Vagina (tissue), 2 donors: ENCODE measurements at regions not wholly inside any gene's neighbourhood (a gene's known extent, or its start where the extent isn't known, plus 50 kb on each side); places are given as distances from the start of the nearest gene placed in this dataset.

ENCODE experiments used
- DNase-seq, 2 donors: peaks; one replicate each; pipeline ENCODE4 v3.0.0-alpha.2; 2017; ENCODE audit errors: extremely low spot score in 2 of 2
- H3K27ac ChIP-seq: fragments of 200-600 bp; sonication (generic); one replicate; pipeline ENCODE4 v1.5.1; 2019
- H3K27me3 ChIP-seq: fragments of 200-600 bp; sonication (generic); one replicate; pipeline ENCODE4 v1.5.1; 2019
- H3K36me3 ChIP-seq, 2 donors: fragments of 200-600 bp; sonication (generic); one replicate each; pipeline ENCODE4 v1.5.1; 2017 to 2019
- H3K4me1 ChIP-seq: fragments of 200-600 bp; sonication (generic); one replicate; pipeline ENCODE4 v1.5.1; 2019
- H3K4me3 ChIP-seq, 2 donors: fragments of 200-600 bp; sonication (generic); 1 replicate in 1 of 2; 2 replicates in 1 of 2; pipeline ENCODE4 v1.5.1; 2016 to 2019
- H3K9me3 ChIP-seq: fragments of 200-600 bp; sonication (generic); one replicate; pipeline ENCODE4 v1.5.1; 2019
- CTCF ChIP-seq, 3 experiments: fragments of 450-650 bp in 2 of 3; fragments of 200-600 bp in 1 of 3; sonication (generic) in 1 of 3; IDR thresholded peaks; one replicate each; pipeline ENCODE4 v1.5.1; 2017 to 2019; ENCODE audit warnings: antibody characterized with exemption in 3 of 3, mild to moderate bottlenecking in 2 of 3, moderate library complexity in 2 of 3
- POLR2A ChIP-seq, 2 donors: fragments of 450-650 bp; IDR thresholded peaks; one replicate each; pipeline ENCODE4 v1.6.1; 2017; ENCODE audit warnings: antibody characterized with exemption in 2 of 2, mild to moderate bottlenecking in 2 of 2, moderate library complexity in 2 of 2
- POLR2AphosphoS5 ChIP-seq, 2 donors: sonication (generic); formaldehyde crosslinking; IDR thresholded peaks; one replicate each; pipeline ENCODE4 v1.9.0; 2017; ENCODE audit warnings: antibody characterized with exemption in 2 of 2, mild to moderate bottlenecking in 2 of 2, low read depth in 1 of 2; ENCODE audit not compliant: insufficient read depth in 1 of 2
- intact Hi-C: fragments of 100-400 bp; cut with DNase I; formaldehyde crosslinking; loops from one replicate; pipeline ENCODE4 v1.15.1; 2023

DNA sequence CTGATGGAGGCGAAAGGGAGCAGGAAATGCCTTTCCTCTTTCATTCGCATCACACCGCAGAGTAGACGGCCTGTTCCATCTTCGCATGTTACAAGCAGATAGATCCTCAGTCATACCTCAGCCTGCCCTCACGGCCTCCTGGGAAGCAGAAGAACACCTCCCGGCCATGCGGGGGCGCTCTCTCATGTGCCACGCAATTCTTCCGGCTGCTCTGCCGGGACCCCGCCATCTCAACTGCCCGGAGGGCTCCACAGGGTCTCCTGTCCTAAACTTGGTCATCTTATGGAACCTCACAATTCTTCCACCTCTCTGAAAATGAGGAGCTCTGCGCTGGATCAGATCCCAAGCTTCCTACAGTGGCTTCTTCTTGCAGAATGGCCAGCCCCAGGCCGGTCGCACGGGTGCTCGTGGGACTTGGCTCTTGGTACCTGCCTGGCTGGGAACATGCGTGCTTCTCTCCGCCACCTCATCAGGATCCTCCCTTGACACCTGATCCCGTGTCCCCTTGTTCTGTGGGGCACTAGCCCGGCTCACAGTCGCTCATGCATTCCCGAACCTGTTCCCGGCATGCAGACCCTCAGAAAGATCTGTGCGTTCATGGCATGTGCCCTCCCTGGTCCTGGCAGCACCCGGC, 262.8 kb upstream of the SHH start:
- H3K4me1 ChIP-seq: no peaks in the 10 kb centered on the region
- no peaks in the 10 kb centered on the region for H3K36me3 ChIP-seq
- DNase-seq: no peak
- TF ChIP-seq POLR2AphosphoS5 (IDR thresholded peaks at IDR 0.05; ENCODE audit: insufficient read depth in 1 of 2, low read depth in 1 of 2) (no peak), POLR2A (IDR thresholded peaks at IDR 0.05) (no peak), CTCF (IDR thresholded peaks at IDR 0.05) (no peak)
- H3K9me3 ChIP-seq: no peaks in the 10 kb centered on the region
- no peaks in the 10 kb centered on the region for H3K27me3 ChIP-seq
- H3K4me3 ChIP-seq: no peak overlapping the region
- intact Hi-C loops: no loop called here
- H3K27ac ChIP-seq: no peak overlapping the region

GRCh38 chr7:156074084-156074483, 261.8 kb upstream of the SHH start:
- TF ChIP-seq POLR2AphosphoS5 (IDR thresholded peaks at IDR 0.05; ENCODE audit: insufficient read depth in 1 of 2, low read depth in 1 of 2) (no peak), CTCF (IDR thresholded peaks at IDR 0.05) (no peak), POLR2A (IDR thresholded peaks at IDR 0.05) (no peak)
- no peak overlapping the region for H3K4me3 ChIP-seq
- no peaks in the 10 kb centered on the region for H3K27me3 ChIP-seq
- no peak for DNase-seq
- intact Hi-C loops: no loop called here
- H3K4me1 ChIP-seq: no peaks in the 10 kb centered on the region
- no peaks in the 10 kb centered on the region for H3K9me3 ChIP-seq
- no peaks in the 10 kb centered on the region for H3K36me3 ChIP-seq
- H3K27ac ChIP-seq: no peak overlapping the region

DNA sequence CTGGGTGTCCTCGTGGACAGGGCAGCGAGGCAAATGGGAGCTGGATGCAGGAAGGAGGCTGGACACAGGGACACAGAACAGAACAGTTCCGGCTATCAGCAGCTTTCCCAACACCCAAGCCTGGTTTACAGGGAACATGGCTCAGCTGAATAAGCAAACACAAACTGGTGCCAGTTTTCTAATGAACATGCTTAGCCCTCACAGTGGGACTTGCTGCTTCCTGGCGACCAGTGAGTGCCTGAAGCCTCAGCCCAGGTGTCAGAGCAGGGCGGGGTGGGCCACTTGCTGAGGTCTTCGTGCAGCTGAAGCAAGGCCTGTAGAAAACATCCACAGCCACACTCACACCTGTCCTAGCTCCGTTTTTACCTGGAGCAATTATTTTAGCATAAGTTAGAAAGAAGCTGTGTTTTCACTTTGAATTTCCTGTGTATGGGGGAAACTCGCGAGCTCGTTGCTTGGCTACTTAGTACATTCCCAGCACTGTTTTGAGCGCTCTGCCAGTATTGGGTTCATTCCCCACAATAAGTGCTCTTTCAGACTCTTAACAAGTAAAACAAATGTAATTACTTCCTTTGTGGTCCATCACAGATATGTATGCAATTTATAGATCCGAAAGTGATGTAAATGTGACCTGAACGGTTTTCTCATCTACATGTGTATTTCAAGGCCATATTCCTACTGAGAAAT, 261.2 kb upstream of the SHH start:
- intact Hi-C loops: no loop called here
- no peak for DNase-seq
- H3K4me3 ChIP-seq: no peak overlapping the region

GRCh38 chr7:156071612-156072011, 259.3 kb upstream of the SHH start:
- Histone ChIP-seq H3K27ac (no peak overlapping the region), H3K4me1 (no peaks in the 10 kb centered on the region), H3K4me3 (no peak overlapping the region), H3K27me3 (no peaks in the 10 kb centered on the region), H3K9me3 (no peaks in the 10 kb centered on the region), H3K36me3 (no peaks in the 10 kb centered on the region)
- TF ChIP-seq CTCF (IDR thresholded peaks at IDR 0.05) (no peak), POLR2A (IDR thresholded peaks at IDR 0.05) (no peak), POLR2AphosphoS5 (IDR thresholded peaks at IDR 0.05; ENCODE audit: insufficient read depth in 1 of 2, low read depth in 1 of 2) (no peak)
- intact Hi-C loops: no loop called here
- no peak for DNase-seq

More for the DNA sequence above, 261.2 kb upstream of the SHH start:
- H3K9me3 ChIP-seq: no peaks in the 10 kb centered on the region
- H3K27ac ChIP-seq: no peak overlapping the region
- H3K36me3 ChIP-seq: no peaks in the 10 kb centered on the region
- no peaks in the 10 kb centered on the region for H3K4me1 ChIP-seq
- TF ChIP-seq POLR2AphosphoS5 (IDR thresholded peaks at IDR 0.05; ENCODE audit: insufficient read depth in 1 of 2, low read depth in 1 of 2) (no peak), POLR2A (IDR thresholded peaks at IDR 0.05) (no peak), CTCF (IDR thresholded peaks at IDR 0.05) (no peak)
- H3K27me3 ChIP-seq: no peaks in the 10 kb centered on the region

- Histone ChIP-seq H3K4me3 (no peak overlapping the region), H3K36me3 (no peaks in the 10 kb centered on the region), H3K27me3 (no peaks in the 10 kb centered on the region), H3K9me3 (no peaks in the 10 kb centered on the region), H3K27ac (no peak overlapping the region), H3K4me1 (no peaks in the 10 kb centered on the region)
- no peak for TF ChIP-seq CTCF (IDR thresholded peaks at IDR 0.05)
- TF ChIP-seq POLR2A (IDR thresholded peaks at IDR 0.05): no peak
- TF ChIP-seq POLR2AphosphoS5 (IDR thresholded peaks at IDR 0.05; ENCODE audit: insufficient read depth in 1 of 2, low read depth in 1 of 2): no peak
- no peak for DNase-seq
- intact Hi-C loops: no loop called here
Observed at GRCh38 chr7:156069891-156070290, 257.6 kb upstream of the SHH start.
